HepG2 (cell line): ENCODE measurements at regions not wholly inside any gene's neighbourhood (a gene's known extent, or its start where the extent isn't known, plus 50 kb on each side); places are given as distances from the start of the nearest gene placed in this dataset.

ENCODE experiments used
- ATAC-seq: fragments of 200-7000 bp; cut with Tn5 transposase; 3 replicates; pipeline ENCODE4 v1.9.1; 2020; ENCODE audit warnings: mild to moderate bottlenecking, moderate library complexity
- BruUV-seq: library from RNA; stranded (reverse); fragments of 400-500 nt; replicated peaks from 2 replicates; lab custom pipeline; 2021; lab: Mats Ljungman, UMichigan
- CTCF ChIA-PET: fragments of 300-600 bp; formaldehyde crosslinking; extraction: SDS; loops from one replicate; lab custom pipeline; 2021; ENCODE audit warnings: low total read pairs, inconsistent platforms, low intra/inter-chr PET ratio; lab: Yijun Ruan, JAX
- POLR2A ChIA-PET: fragments of 350-600 bp; sonication (Branson Sonifier 250); formaldehyde crosslinking; loops from one replicate; lab custom pipeline; 2020; ENCODE audit warnings: antibody characterized with exemption, inconsistent platforms; lab: Yijun Ruan, JAX
- DNase-seq: peaks from one replicate; pipeline ENCODE4 v3.0.0-alpha.2; 2015; ENCODE audit warnings: low spot score
- FAIRE-seq: peaks from 3 replicates; lab custom pipeline; 2011; peaks lifted over from hg19 to GRCh38; lab: Jason Lieb, UNC
- H2AFZ ChIP-seq: one replicate; pipeline ENCODE4 v1.6.1; 2011; ENCODE audit warnings: low read length, inconsistent platforms
- H3K27ac ChIP-seq: fragments of 300-600 bp; 3 replicates; pipeline ENCODE4 v1.8.0; 2011; ENCODE audit warnings: mixed run types, mild to moderate bottlenecking, mixed read lengths, low read length, inconsistent platforms; ENCODE audit not compliant: insufficient read depth; ENCODE audit errors: extremely low read length
- H3K27me3 ChIP-seq, 2 experiments: fragments of 200-600 bp in 1 of 2; 2 replicates in 1 of 2; 3 replicates in 1 of 2; pipeline versions ENCODE4 v1.6.0 to v1.8.0; 2011; ENCODE audit warnings: low read length in 2 of 2, mild to moderate bottlenecking in 2 of 2, moderate library complexity in 2 of 2, inconsistent platforms in 1 of 2; ENCODE audit not compliant: insufficient read depth in 2 of 2, control insufficient read depth in 1 of 2
- H3K36me3 ChIP-seq, 2 experiments: fragments of 200-600 bp in 1 of 2; replicated peaks in 1 of 2; 2 replicates in 1 of 2; 3 replicates in 1 of 2; pipeline versions ENCODE4 v1.5.1 to v1.8.0; 2011; ENCODE audit warnings: low read length in 2 of 2, inconsistent platforms in 1 of 2; ENCODE audit not compliant: insufficient read depth in 2 of 2, control insufficient read depth in 1 of 2
- H3K4me1 ChIP-seq: 2 replicates; pipeline ENCODE4 v1.5.1; 2012; ENCODE audit warnings: low read length, inconsistent platforms; ENCODE audit not compliant: insufficient read depth
- H3K4me2 ChIP-seq: 2 replicates; pipeline ENCODE4 v1.6.0; 2011; ENCODE audit warnings: low read depth, low read length, inconsistent platforms
- H3K4me3 ChIP-seq, 3 experiments: fragments of 200-600 bp in 1 of 3; sonication (generic), shearing (Covaris generic) in 1 of 3; replicated peaks in 1 of 3; 2 replicates each; pipeline ENCODE4 v1.5.1; 2011 to 2016; ENCODE audit warnings: low read length in 3 of 3, inconsistent platforms in 2 of 3, low read depth in 2 of 3, mild to moderate bottlenecking in 2 of 3, control low read depth in 1 of 3, mixed read lengths in 1 of 3; ENCODE audit not compliant: insufficient read depth in 1 of 3
- H3K79me2 ChIP-seq: one replicate; pipeline ENCODE4 v1.6.1; 2011; ENCODE audit warnings: low read length, inconsistent platforms; ENCODE audit not compliant: insufficient read depth
- H3K9ac ChIP-seq: 2 replicates; pipeline ENCODE4 v1.6.0; 2011; ENCODE audit warnings: mild to moderate bottlenecking, low read depth, low read length, inconsistent platforms; ENCODE audit not compliant: insufficient read depth
- H3K9me3 ChIP-seq: 2 replicates; pipeline ENCODE4 v1.5.1; 2012; ENCODE audit warnings: mild to moderate bottlenecking, low read length
- H4K20me1 ChIP-seq: 2 replicates; pipeline ENCODE4 v1.6.0; 2011; ENCODE audit warnings: inconsistent platforms, mild to moderate bottlenecking, low read length, moderate library complexity; ENCODE audit not compliant: insufficient read depth
- GLI4 ChIP-seq: sonication (generic); formaldehyde crosslinking; IDR thresholded peaks from 2 replicates; pipeline ENCODE4 v1.5.1; 2020; ENCODE audit warnings: missing genetic modification reagents, mild to moderate bottlenecking, moderate library complexity, borderline replicate concordance
- HMG20A ChIP-seq: IDR thresholded peaks from 2 replicates; pipeline ENCODE4 v1.6.1; 2016; ENCODE audit warnings: borderline replicate concordance
- IRF2 ChIP-seq: IDR thresholded peaks from 2 replicates; pipeline ENCODE4 v1.6.1; 2018; ENCODE audit warnings: missing genetic modification reagents, missing compliant biosample characterization
- JUN ChIP-seq: sonication (generic); formaldehyde crosslinking; IDR thresholded peaks from 2 replicates; pipeline ENCODE4 v1.4.0; 2020; ENCODE audit warnings: mild to moderate bottlenecking, missing genetic modification reagents
- KAT2B ChIP-seq: fragments of 150-350 bp; IDR thresholded peaks from 2 replicates; pipeline ENCODE4 v1.6.1; 2014; ENCODE audit warnings: low read depth, low read length, borderline replicate concordance
- MAZ ChIP-seq, 2 experiments: sonication (generic) in 1 of 2; formaldehyde crosslinking in 1 of 2; IDR thresholded peaks; 2 replicates each; pipeline versions ENCODE4 v1.5.0 to v1.6.1; 2012 to 2020; ENCODE audit warnings: low read depth in 2 of 2, mild to moderate bottlenecking in 2 of 2, borderline replicate concordance in 1 of 2, improper control_type of control experiment in 1 of 2, low read length in 1 of 2, missing genetic modification reagents in 1 of 2, moderate library complexity in 1 of 2
- NR1H2 ChIP-seq: sonication (generic); formaldehyde crosslinking; IDR thresholded peaks from 2 replicates; pipeline ENCODE4 v1.8.1; 2022; ENCODE audit warnings: low read depth, missing genetic modification reagents, borderline replicate concordance
- NR2C2 ChIP-seq: sonication (generic); formaldehyde crosslinking; IDR thresholded peaks from 2 replicates; pipeline ENCODE4 v1.4.0; 2020; ENCODE audit warnings: missing genetic modification reagents, mild to moderate bottlenecking, moderate library complexity, borderline replicate concordance
- SMC3 ChIP-seq: IDR thresholded peaks from 2 replicates; pipeline ENCODE4 v1.6.1; 2011; ENCODE audit warnings: low read length, improper control_type of control experiment
- SP1 ChIP-seq, 2 experiments: fragments of 450-650 bp in 1 of 2; sonication (generic) in 1 of 2; formaldehyde crosslinking in 1 of 2; IDR thresholded peaks; 2 replicates each; pipeline versions ENCODE4 v1.4.0 to v1.6.1; 2016 to 2020; ENCODE audit warnings: missing genetic modification reagents in 1 of 2
- SSRP1 ChIP-seq: IDR thresholded peaks from 2 replicates; pipeline ENCODE4 v1.6.1; 2016; ENCODE audit warnings: control low read depth
- ZFP62 ChIP-seq: sonication (generic); formaldehyde crosslinking; IDR thresholded peaks from 2 replicates; pipeline ENCODE4 v1.4.0; 2020; ENCODE audit warnings: missing genetic modification reagents
- ZNF260 ChIP-seq: sonication (generic); formaldehyde crosslinking; IDR thresholded peaks from 2 replicates; pipeline ENCODE4 v1.4.0; 2020; ENCODE audit warnings: missing genetic modification reagents, low read depth, mild to moderate bottlenecking, borderline replicate concordance
- ZNF292 ChIP-seq: sonication (generic); formaldehyde crosslinking; IDR thresholded peaks from 2 replicates; pipeline ENCODE4 v1.8.1; 2022; ENCODE audit warnings: mild to moderate bottlenecking, low read depth, missing genetic modification reagents, borderline replicate concordance
- ZNF367 ChIP-seq: sonication (generic); formaldehyde crosslinking; IDR thresholded peaks from 2 replicates; pipeline ENCODE4 v1.4.0; 2020; ENCODE audit warnings: missing genetic modification reagents, borderline replicate concordance
- ZNF570 ChIP-seq: sonication (generic); formaldehyde crosslinking; IDR thresholded peaks from 2 replicates; pipeline ENCODE4 v1.4.0; 2020; ENCODE audit warnings: mild to moderate bottlenecking, missing genetic modification reagents, borderline replicate concordance
- ZNF605 ChIP-seq: sonication (generic); formaldehyde crosslinking; IDR thresholded peaks from 2 replicates; pipeline ENCODE4 v1.8.0; 2022; ENCODE audit warnings: mild to moderate bottlenecking, missing genetic modification reagents
- ZNF75D ChIP-seq: sonication (generic); formaldehyde crosslinking; IDR thresholded peaks from 2 replicates; pipeline ENCODE4 v1.8.1; 2023; ENCODE audit warnings: missing genetic modification reagents, mild to moderate bottlenecking, borderline replicate concordance
- ZSCAN22 ChIP-seq: sonication (generic); formaldehyde crosslinking; IDR thresholded peaks from 2 replicates; pipeline ENCODE4 v1.4.0; 2020; ENCODE audit warnings: mild to moderate bottlenecking, missing genetic modification reagents
- WGBS: methylation state at CpG from one replicate; pipeline ENCODE4 v1.1.6; 2017; ENCODE audit warnings: low lambda C conversion rate; 5-methylcytosine and 5-hydroxymethylcytosine counted together
- in situ Hi-C: cut with HindIII; loops from 2 replicates; pipeline ENCODE4 v1.10.0; 2017; ENCODE audit warnings: low pct_unique_long_range_greater_than_20kb; ENCODE audit not compliant: extremely low pct_ligation_motif_present
- intact Hi-C: fragments of 100-400 bp; cut with micrococcal nuclease; formaldehyde crosslinking; loops from one replicate; pipeline ENCODE4 v1.10.0; 2022; ENCODE audit not compliant: unreplicated experiment
- TF ChIP-seq, protein P1 (sequence below): sonication (generic); formaldehyde crosslinking; IDR thresholded peaks from 2 replicates; pipeline ENCODE4 v1.4.0; 2020; ENCODE audit warnings: missing genetic modification reagents

DNA sequence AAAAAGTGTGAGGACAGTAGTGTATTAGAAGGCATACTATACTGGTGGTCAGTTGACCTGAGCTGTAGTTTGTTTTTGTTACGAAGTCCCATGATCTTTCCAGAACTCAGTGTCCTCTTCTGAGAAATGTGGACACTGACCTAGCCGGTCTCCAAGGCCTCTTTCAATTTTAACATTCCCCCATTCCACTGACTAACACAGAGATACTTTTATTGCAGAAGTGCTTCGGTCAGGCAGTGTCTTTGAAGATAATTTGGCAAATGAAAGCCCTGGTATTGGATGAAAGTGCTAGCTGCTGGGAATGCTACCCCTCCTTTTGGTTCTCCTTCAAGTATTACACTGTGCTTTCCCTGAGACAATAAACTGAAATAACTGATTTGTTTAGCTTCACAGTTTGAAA lies 89.4 kb downstream of the LMO4 start:
- Histone ChIP-seq H4K20me1 (no peaks in the 10 kb centered on the region), H3K9ac (no peak overlapping the region), H3K9me3 (no peaks in the 10 kb centered on the region), H3K4me1 (no peaks in the 10 kb centered on the region), H3K36me3 (no peaks in the 10 kb centered on the region), H3K4me3 (no peak overlapping the region), H2AFZ (no peak overlapping the region), H3K27me3 (no peaks in the 10 kb centered on the region), H3K4me2 (no peak overlapping the region), H3K79me2 (no peaks in the 10 kb centered on the region), H3K27ac (no peak overlapping the region)
- ChIA-PET POLR2A (no interaction called here), CTCF (no interaction called here)
- DNase-seq (no peak), FAIRE-seq (no peak), ATAC-seq (no peak)
- WGBS = 33% methylated on average over 3 of the region's 3 CpGs
- in situ Hi-C loops (no loop called here), intact Hi-C loops (no loop called here)
- BruUV-seq = no TSS peak
- TF ChIP-seq ZFP62 (CRISPR knock-in tag) (no peak), SMC3 (no peak), MAZ (IDR thresholded peaks at IDR 0.05; ENCODE audit: borderline replicate concordance, low read depth, low read length) (no peak), MAZ (CRISPR knock-in tag; IDR thresholded peaks at IDR 0.05; ENCODE audit: low read depth) (no peak), ZNF570 (CRISPR knock-in tag) (no peak), JUN (CRISPR knock-in tag) (no peak), GLI4 (CRISPR knock-in tag) (no peak), HMG20A (CRISPR knock-in tag) (no peak), NR1H2 (CRISPR knock-in tag) (no peak), NR2C2 (CRISPR knock-in tag) (no peak), ZNF605 (no peak), ZSCAN22 (CRISPR knock-in tag) (no peak), IRF2 (CRISPR knock-in tag) (no peak), ZNF292 (CRISPR knock-in tag) (no peak), SP1 (IDR thresholded peaks at IDR 0.05) (no peak), SP1 (CRISPR knock-in tag; IDR thresholded peaks at IDR 0.05) (no peak), SSRP1 (no peak), ZNF75D (CRISPR knock-in tag) (no peak), ZNF367 (CRISPR knock-in tag) (no peak), KAT2B (no peak), ZNF260 (CRISPR knock-in tag) (no peak)
- TF ChIP-seq, protein P1, sequence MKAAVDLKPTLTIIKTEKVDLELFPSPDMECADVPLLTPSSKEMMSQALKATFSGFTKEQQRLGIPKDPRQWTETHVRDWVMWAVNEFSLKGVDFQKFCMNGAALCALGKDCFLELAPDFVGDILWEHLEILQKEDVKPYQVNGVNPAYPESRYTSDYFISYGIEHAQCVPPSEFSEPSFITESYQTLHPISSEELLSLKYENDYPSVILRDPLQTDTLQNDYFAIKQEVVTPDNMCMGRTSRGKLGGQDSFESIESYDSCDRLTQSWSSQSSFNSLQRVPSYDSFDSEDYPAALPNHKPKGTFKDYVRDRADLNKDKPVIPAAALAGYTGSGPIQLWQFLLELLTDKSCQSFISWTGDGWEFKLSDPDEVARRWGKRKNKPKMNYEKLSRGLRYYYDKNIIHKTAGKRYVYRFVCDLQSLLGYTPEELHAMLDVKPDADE (CRISPR knock-in tag) = no peak
